ENCODE measurements at regions not wholly inside any gene's neighbourhood (a gene's known extent, or its start where the extent isn't known, plus 50 kb on each side); places are given as distances from the start of the nearest gene placed in this dataset.

DNA sequence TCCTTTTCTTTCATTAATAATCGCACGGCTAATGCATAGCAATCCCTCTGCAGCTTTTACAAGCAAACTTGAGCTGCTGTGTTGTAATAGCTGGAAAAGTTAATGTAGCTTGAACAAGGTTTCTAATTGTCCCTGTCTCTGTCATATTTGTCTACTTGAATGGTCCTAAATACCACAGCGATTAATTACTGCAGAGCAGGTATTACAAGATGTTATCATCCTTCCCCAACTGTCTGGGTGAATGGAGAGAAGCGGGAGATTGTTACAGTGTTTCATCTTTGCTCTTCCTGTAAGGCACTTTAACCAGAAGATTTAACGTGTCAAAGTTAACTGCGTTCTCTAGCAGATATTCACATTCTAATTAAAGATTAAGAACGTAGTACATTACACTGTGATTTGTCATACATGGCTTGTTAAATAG is 422.2 kb upstream of the POU3F3 start:
- TF ChIP-seq, protein P1, sequence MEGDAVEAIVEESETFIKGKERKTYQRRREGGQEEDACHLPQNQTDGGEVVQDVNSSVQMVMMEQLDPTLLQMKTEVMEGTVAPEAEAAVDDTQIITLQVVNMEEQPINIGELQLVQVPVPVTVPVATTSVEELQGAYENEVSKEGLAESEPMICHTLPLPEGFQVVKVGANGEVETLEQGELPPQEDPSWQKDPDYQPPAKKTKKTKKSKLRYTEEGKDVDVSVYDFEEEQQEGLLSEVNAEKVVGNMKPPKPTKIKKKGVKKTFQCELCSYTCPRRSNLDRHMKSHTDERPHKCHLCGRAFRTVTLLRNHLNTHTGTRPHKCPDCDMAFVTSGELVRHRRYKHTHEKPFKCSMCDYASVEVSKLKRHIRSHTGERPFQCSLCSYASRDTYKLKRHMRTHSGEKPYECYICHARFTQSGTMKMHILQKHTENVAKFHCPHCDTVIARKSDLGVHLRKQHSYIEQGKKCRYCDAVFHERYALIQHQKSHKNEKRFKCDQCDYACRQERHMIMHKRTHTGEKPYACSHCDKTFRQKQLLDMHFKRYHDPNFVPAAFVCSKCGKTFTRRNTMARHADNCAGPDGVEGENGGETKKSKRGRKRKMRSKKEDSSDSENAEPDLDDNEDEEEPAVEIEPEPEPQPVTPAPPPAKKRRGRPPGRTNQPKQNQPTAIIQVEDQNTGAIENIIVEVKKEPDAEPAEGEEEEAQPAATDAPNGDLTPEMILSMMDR (IDR thresholded peaks at IDR 0.05; ENCODE audit: poor library complexity), result no peak
- TF ChIP-seq EZH2 (IDR thresholded peaks at IDR 0.05; ENCODE audit: borderline replicate concordance), result no peak
